NCI-H1694 treated with DMSO at 0.1 percent for 48 hours (cell line): ENCODE measurements at regions not wholly inside any gene's neighbourhood (a gene's known extent, or its start where the extent isn't known, plus 50 kb on each side); places are given as distances from the start of the nearest gene placed in this dataset.

Source experiments
- DNase-seq: peaks from one replicate; lab custom pipeline; 2025; lab: John Stamatoyannopoulos, UW

DNA sequence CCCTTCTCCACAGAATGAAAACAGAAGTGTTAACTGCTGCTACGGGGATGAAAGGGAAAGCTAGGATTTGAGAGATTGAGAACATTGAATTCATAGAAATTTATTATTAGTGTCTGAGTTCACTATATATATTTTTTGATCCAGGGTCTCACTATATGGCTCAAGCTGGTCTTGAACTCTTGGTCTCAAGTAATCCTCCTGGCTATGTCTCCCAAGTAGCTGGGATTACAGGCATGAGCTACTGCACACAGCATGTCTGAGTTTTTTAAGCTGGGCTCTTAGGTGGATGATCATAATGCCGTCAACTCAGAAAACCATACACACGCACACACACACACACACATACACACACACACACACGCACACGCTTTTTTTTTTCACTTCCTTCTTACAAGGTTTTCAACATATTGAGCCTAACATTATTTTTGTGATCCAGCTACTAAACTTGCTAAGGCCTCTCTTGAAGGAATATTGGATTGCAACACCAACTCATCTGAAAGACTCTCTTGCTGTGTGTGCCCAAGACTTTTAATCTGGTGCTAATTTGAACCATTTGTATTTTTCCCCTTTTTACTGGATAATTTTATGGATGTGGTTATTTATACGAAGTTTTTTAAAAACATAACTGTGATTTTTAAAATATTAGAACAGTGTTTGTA lies 1045.4 kb downstream of the DTWD2 start:
- DNase-seq: no peak

DNA sequence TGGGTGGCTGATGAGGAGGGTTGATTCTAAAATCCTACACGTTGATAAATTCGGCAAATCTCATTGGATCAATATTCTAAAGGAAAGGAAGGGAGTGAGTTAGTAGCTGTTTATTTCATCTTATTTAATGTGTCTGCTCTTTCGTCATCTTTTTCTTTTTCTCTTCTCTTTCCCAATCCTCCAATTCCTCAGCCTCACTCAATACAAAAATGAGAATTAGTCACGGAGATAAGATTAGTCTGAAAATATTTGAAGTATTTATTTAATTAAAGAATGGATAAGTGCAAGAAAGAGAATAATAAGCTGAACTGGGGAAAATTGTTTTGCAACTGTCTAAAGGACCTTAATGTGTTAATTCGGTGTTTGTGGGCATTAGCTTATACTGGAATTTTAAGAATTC lies 1095.1 kb downstream of the DTWD2 start:
- DNase-seq: no peak

DNA sequence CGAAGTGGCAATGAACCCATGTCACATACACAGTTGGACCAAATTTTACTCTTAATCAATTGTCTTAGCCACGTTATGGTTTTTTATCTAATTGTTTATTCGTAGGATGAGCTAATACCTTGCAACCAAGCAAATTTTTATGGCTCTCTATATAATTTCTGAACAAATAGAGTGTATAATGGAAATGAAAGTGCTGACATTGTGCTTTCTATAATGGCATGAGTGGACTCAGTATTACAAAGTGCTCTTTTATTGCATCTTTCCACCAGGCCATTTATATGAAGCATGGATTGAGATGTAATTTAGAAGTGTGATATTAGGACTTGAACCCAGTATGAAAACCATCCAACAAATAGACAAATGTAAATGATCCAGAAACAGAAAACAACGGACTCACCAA lies 1096.0 kb downstream of the DTWD2 start:
- no peak for DNase-seq

DNA sequence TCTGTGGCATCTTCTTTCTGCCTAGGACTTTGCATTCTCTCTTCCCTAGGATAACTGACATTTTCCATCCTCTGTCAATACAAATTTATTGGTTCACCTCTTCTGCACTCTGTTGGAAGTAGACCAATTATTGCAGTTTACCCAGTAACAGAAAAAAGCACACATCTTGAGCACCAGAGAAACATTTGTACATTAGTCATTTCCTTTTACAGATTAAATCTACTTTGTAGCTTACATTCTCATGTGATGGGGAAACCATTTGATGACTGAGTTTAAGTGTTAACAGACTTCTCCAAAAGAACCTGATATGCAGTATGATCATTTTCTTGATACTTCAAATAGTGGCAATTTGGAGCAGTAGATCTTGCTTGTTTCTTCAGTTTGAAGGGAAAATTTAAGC lies 1098.8 kb downstream of the DTWD2 start:
- no peak for DNase-seq

DNA sequence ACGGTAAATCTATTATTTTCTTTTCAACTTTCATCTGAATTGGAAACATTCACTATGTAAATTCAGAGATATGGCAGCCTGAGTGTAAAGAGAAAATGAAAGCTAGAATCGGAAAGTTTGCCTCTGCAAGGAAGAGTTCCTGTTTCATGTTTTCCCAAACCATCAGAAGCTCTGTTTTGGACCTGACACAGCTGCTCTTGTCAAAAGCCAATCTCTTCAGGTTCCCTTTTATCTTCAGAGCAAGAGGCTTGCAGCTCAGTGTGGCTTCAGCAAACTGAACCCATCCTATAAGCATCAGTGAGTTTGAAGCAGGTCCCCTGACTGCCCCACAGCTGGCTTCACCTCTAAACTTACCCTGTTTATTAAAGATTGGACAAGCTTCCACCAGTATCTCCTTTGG lies 1099.7 kb downstream of the DTWD2 start:
- DNase-seq: no peak

DNA sequence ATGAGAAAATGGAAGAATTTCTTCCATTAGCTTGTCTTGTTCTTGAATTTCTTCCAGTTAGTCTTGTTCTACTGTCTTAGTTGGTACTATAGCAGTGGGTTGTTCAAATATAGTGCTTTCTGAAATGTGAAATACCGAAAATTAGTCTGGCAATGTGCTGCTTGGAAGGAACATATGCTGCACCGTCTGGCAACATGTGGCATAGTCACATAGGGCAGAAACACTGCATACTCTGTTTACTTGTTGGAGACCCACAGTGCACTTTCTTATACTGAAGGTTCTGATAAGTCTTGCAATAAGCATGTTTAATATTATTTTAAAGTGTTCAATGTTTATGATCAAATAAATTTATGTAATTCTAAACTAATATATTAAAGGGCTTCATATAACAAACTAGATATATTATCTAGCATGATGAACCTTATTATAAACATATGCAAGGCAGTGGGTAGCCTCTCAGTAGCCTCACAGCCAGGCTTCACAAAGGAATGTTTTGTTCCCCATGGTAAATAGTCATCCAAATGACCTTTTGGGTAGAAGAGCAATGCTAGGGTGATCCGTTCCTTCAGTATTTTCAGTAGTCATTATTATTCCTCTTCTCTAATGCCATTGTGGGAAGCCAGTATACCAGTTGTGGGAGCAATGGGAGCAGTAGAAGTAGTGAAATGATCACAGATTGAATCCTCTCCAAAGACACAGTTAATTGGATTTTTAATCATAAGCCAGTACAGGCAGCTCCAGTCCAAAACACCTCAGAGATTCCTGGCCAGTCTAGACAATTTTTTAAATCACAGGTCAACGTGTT lies 1106.7 kb downstream of the DTWD2 start:
- peak; percentile 86 for DNase-seq

DNA sequence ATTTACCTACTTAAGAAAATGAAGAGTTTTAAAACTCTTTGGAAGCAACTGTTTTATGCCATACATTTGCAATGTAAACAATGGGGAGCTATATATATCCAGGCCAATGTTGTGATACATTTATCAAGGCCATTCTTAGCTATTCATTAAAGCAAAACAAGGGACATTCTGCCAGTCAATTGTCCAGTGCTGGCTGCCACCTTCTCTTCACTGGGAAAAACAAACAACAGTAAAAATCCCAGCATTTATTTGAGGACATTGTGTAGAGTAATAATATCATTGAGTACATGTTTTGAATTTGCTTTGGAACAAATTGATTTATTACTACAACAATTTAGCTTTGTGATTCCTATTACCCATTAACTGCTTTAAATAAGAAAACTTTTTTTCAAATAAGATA lies 1107.4 kb downstream of the DTWD2 start:
- DNase-seq: no peak

DNA sequence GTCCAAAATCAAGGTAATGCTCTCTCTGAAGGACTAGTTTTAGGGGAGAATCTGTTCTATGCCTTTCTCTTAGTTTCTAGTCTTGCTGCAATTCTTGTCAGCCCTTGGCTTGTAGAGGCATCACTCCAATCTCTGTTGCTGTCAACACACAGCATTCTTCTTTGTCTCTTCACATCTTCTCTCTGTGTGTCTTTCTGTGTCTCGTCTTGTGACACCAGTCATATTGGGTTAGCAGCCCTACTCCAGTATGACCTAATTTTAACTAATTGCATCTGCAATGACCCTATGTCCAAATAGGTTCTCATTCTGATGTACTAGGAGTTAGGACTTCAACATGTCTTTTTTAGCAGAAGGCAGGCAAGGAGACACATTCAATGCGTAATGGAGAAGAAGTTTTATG lies 1110.6 kb downstream of the DTWD2 start:
- no peak for DNase-seq

DNA sequence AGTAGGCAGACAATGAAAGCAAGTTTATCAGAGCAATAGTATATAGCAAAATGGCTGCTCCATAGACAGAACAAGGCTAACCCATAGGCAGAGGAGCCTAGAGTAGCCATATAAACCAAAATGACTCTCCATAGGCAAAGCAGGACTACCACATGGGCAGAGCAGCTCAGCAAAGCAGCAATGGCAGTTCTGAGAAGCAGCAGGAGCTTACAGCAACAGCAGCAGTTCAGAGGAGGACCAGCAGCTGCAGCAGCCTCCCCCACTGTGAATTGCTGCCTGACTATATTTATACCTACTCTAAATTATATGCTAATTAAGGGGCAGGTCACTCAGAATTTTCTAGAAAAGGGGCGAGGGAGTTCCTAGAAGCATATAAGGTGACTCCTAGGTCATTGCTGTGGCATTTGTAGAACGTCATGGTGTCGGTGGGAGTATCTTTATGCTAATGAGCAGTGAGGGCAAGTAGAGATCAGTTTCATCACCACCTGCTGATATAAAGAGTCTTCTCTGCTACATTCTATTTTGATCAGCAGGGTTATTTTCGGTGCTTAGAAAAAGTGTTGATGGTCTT lies 1115.5 kb downstream of the DTWD2 start:
- no peak for DNase-seq

DNA sequence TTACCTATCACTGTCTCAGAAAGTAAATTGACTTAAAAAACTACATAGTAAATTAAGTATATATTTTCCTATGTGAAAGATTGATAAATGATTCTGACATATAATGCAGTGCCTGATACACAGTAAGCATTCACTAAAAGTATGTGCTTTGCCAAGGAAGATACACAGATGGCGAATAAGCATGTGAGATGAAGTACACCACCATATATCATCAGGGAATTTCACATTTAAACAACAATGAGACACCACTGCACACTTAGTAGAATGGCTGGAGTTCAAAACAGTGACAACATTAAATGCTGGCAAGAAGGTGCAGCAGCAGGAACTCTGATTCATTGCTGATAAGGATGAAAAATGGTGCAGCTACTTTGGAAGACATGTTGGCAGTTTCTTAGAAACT lies 1118.8 kb downstream of the DTWD2 start:
- DNase-seq: no peak

DNA sequence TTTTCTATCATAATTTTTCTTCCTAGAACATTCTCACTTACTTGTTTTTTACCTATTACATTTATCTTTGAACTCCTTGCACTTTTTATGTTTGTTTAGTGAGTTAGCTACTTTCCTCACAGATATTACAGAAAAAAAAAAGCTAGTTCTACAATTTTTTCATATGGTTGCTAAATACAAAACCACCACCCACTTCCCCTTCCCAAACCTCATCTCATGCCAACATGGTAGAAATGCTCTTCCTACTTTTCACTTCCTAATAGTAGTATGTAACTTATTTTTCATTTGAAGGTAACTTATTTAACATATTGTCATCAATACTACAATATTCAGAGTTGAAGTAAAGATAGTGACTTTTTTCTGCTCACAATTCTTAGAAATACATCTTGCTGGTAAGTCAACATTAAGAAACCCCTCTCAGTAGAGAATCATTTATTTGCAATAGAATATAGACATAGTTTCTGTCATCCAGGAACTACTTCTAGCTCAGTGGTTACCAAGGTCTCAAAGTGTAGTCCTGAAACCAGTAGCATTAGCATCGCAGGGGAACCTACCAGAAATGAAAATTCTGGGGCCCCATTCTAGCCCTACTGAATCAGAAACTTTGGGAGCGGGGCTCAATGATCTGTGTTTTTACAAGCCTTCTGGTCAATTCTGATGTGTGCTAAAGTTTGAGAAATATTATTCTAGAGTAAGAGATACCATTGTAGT lies 1124.6 kb downstream of the DTWD2 start:
- no peak for DNase-seq

DNA sequence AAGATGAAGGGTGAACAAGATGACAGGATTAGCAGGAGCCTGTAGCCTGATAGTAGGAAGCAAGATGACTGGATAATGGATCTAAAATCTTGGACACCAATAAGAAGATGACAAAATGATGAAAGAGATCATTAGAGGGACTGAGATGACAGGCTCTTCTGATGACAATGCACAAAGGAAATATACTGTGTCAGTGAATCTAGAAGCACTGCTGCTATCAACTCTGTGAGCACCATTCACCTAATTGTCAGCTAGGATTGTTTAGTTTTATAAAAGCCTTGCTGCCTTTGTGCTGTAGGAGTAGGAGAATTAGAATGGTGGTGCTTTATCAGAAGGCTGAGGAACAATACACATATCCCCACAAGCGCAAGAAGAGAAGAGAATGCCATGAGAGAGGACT lies 1127.8 kb downstream of the DTWD2 start:
- DNase-seq: no peak

DNA sequence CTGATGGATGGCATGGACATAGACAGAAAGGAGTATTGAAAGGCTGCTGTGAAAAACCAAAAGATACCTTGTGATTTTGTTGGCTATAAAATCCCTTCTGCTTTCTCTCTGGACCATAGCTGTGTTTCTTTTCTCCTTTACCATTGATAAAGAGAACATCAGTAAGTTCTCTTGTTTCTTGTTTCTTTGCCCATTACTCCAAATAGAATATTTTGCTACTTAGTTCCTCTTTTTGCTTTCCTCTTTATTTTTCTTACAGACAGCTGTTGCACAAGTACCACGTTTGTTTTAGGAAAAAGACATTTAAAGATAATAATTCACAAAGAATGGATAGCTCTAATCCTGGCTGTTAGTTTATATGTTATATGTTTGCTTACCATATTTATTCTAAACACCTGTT lies 1129.2 kb downstream of the DTWD2 start:
- DNase-seq: no peak

DNA sequence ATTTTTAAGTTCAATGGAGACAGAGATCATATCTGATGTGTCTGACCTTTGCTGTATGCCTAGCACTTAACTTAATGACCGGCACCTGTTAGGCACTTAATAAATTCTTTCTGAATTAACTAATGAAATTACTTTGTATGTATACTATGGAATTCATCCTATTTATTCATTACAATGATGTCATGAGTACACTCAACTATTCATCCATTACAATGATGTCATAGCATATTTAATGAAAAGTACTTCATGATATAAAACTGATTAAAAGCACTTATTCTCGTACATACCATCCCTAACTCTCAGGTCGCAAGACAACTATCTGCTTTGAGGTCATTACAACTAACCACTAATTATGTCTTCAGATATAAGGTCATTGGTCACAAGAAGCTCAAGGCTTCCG lies 1131.6 kb downstream of the DTWD2 start:
- no peak for DNase-seq

DNA sequence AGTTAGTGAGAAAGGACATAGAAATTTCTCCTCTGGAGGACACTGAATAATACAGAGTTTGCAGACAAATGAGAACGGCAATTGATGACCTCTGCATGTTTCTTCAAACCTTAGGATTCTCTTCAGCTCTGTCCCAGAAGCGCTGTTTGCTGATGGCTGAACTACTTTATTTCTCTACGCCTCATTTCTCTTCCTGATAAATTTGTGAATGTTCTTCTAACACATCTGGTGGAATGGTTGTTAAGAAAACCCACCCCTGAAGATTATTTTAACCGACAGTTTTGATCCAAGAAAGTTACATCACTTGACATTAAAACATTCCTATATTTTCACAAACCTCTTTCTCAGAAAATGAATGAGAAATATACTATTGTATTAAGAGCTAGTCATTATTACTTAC lies 1150.6 kb downstream of the DTWD2 start:
- no peak for DNase-seq

DNA sequence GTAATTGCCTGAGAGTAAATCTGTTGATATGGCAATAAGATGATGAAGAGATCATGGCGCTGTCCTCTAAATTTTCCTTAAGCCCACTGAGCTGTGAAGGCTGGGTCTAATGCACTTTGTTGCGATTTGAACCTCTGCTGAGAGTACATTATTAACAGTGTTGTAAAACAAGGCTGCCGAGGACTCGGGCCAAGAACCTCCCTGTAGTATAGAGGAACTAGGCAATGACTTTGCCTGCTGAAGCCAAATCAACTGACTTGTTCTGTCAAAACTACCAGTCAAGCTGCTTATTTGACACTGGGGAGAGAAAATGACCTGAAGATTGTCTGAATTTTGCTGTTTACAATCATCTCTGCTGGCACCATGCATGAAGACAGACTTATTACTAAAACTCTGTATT lies 1154.7 kb downstream of the DTWD2 start:
- DNase-seq: no peak

DNA sequence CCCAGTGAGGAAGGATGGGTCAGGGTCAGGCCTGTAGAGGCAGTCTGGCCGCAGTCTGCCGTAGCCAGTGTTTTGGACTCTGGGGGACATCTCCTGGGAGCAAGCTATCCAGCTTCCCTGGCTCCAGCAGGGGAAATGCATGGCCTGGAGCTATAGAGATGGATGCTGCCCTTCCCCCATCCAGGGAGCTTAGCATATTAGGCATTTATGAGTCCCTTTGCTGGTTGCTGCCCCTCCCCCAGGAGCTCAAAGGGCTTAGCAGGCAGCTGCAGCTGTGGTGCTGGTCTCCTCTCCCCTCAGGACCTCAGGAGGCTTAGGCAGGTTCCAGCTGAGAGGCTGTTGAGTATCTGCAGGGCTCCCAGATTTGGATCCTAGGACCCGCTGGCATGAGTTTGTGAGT lies 1158.7 kb downstream of the DTWD2 start:
- DNase-seq: no peak

DNA sequence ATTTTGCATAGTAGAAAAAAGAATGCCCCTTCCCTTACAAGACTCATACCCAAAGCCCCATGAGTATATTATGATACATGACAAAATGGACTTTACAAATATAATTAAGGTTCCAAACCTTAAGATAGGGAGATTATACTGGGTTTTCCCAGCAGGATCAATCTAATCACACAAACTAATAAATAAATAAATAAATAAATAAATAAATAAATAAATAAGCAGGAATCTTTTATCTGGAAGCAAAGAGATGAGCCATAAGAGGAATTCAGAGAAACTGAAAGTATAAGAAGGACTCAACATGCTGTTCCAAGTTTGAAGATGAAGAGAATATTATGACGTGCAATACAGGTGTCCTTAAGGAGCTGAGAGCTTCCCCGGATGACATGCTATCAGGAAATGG lies 1174.5 kb downstream of the DTWD2 start:
- DNase-seq: no peak

DNA sequence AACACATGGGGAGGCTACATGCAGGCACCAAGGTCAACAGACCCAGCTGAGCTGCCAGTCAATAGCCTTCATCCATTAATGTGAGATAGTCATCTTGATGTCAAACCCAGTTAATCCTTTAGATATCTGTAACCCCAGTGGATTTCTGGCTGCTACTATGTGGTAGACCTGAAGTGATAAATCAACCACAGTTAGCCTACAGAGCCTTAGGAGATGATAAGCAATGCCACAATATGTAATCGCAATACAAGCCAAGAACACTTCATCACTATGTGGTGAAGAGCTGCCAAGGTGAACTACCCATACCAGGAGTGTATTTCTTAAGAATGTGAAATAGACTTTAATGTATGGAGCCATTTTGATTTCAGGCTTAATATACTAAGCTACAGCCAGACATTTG lies 1175.5 kb downstream of the DTWD2 start:
- no peak for DNase-seq

DNA sequence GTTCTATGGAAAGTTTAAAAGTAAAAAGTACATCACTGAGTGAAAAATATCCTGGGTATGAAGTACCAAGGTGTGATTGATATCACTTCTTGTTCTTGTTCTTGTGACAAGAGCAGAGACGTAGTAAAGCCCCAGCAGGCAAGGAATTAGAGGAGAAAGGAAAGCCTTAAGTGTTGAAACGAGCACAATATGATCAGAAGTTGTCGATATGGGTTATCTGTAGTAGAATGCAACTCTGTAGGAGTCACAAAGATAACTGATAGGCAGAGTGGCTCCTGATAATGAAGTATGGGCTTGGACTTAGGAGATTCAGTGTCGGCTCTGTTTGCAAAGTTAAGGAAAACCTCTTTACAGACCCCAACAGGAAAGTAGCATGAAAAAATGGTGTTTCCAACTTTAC lies 1179.1 kb downstream of the DTWD2 start:
- DNase-seq: no peak

DNA sequence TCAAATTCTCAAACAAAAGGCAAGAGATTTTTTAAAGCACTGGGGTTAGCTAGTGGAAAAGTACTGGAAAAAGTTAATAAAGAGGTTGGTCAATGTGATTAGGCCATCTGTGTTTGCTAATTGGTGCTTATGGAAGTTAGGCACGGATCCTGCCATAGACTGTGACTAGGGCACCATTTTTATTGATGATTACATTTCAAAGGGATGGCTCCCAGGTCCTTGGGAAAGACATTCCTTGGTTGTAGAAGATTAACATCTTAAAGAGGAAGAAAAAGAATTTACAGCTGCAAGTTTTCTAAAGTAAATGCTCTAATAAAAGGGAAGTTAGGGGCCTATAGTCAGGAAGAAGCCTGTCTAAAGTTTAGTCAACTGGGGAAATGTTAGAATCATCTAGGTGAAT lies 1183.3 kb downstream of the DTWD2 start:
- DNase-seq: no peak

DNA sequence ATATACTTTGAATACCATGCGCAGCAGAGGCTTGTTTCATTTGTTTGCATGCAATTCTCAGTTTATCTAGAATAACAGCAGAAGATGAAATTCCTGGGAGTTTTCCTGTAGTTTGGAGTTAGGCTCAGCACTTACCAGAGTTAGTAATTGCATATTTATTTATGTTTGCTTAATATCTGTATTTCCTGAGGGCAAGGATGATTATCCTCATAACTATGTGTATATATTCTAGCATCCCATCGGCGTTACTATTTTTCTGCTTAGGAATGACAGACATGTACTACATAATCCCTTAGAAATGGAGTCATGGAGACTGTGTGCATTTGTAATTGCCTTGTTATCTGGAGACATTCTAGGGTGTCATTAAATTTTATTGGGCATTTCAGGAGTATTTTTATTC lies 1184.8 kb downstream of the DTWD2 start:
- DNase-seq: no peak

DNA sequence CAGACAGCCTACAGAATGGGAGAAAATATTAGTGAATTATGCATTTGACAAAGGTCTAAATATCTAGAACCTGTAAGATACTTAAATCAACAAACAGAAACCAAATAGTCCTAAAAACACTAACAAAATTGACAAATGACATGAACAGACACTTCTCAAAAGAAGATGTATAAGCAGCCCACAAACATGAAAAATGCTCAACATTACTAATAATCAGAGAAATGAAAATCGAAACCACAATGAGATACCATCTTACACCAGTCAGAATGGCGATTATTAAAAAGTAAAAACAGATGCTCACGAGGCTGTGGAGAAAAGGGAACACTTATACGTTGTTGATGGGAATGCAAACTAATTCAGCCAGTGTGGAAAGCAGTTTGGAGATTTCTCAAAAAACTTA lies 1186.8 kb downstream of the DTWD2 start:
- DNase-seq: no peak
